CD4-positive, alpha-beta T cell treated with Interleukin-4 for 1 hour (primary cell): ENCODE measurements at regions not wholly inside any gene's neighbourhood (a gene's known extent, or its start where the extent isn't known, plus 50 kb on each side); places are given as distances from the start of the nearest gene placed in this dataset.

ENCODE experiments used
- DNase-seq, 2 donors: peaks; one replicate each; pipeline ENCODE4 v3.0.0-alpha.2; 2020 to 2022

DNA sequence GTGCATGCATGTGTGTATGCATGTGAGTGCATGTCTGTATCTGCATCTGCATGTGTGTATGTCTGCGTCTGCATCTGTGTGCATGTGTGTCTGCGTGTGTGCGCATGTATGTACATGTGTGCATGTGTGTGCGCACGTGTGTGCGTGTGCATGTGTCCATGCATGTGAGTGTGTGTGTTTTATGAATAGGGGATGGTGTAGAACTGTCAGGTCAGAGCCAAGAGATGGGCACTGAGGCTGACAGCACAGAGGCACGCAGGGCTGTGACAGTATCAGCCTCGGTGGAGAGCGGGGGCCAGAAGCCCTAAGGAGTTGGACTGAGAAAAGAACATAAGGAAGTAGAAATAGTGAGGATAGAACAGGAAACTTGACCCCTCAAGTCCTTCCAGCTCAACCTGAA lies 494.0 kb upstream of the MYT1L start:
- DNase-seq, result no peak

DNA sequence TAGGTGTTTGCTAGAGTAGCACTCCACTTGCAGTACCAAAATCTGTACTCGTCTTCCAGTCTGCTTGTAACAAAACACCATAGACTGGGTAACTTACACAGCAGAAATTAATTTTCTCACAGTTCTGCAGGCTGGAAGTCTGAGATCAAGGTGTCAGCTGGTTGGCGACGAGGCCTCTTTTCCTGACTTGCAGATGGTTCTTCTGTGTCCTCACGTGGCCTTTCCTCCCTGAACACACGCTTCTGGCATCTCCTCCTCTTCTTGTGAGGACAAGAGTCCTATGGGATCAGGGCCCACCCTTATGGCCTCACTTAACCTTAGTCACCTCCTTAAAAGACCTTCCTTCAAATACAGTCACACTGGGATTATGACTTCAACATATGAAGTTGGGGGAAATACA lies 493.5 kb upstream of the MYT1L start:
- no peak for DNase-seq

DNA sequence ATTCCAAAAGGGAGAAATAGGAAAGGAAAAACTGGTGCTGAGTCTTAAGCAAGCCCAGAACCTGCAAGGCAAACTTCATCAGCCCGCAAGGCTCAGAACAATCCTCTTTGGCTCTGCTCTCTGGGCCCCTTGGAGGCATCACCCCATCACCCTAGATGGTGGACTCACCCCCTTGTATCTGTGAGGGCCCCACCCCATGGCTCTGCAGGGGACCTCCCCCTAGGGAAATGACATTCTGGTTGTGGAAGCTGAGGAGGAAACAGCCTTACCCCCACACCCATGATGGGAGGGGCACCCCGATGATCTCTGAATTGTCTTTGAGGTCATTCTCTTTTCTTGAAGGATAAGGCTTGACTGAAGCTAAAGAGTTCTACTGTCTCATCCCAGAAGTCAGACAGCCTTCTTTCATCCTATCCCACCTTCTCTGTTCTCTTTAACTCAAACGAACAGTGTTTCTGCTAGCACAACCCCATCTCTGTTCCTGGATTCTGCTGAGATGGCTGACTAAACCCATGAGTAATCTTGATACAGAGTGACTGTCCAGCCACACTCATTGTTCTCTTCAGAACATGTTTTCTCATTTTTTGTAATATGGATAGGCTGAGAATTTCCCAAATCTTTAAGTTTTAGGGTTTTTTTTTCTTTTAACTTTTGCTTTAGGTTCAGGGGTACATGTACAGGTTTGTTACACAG lies 492.1 kb upstream of the MYT1L start:
- DNase-seq, result no peak

DNA sequence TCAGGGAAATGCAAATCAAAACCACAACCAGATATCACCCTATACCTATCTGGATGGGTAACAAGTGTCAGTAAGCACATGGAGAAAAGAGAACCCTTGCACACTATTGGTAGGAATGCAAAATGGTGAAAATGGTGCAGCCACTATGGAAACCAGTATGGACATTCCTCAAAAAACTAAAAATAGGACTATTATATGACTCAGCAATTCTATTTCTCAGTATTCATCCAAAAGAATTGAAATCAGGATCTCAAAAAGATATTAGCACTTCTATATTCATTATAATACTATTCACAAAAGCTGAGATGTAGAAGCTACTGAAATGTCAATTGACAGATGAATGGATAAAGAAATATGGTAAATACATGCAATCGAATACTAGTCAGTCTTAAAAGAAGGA lies 491.1 kb upstream of the MYT1L start:
- DNase-seq, result no peak

DNA sequence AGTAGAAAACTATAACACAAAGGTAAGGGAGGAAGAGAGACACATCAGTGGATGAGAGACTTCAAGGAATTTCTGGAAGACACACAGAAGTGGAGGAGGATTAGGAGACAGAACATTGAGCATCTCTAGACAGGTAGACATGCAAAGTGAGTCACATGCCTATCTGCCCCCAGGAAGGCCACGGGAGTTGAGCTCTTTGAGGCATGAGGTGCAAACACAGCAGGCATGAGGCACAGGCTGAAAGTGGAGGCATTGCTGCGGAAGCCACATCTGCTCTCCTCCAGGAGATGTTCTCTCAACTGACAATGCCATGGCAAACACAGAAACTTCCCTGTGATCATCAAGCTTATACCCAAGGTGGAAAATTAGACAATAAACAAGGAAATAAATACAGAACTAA lies 481.6 kb upstream of the MYT1L start:
- no peak for DNase-seq

DNA sequence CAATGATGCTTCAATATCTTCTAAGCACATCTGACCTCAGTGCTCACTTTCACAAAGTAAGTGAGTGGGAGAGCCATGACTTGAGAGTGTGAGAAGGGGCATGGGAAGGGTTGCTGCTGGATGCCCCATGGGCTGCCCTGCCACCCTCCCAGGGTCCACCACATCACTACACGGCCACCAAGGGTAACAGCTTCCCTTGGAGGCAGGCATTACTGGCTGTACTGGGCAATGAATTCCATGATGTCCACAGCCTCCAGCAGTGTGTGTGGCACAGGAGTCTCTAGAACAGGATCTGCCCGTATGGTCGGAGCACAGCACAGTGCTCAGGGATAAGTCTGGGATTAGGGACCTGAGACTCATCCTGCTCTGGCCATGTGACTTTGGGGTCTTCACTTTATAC lies 481.0 kb upstream of the MYT1L start:
- DNase-seq, result peak in 1 of 2 donors; percentile 5

DNA sequence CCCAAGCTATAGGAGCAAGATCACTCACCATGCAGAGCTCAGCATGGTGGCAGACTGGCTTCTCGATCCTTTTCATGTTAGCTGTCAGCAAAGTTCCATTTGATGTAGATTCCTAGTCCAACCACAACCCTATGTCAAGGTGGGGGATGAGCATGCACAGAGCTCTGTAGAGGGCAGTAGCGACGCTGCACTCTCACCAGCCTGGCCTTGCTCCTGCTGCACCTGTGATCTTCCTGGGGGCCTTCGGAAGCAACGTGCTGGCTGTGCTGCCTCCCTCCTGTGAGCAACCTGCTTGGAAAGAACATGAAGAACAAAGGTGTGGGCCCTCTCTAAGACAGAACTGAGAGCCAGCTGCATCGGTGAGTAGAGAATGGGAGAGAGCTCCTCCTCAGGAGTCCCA lies 479.4 kb upstream of the MYT1L start:
- DNase-seq, result no peak

DNA sequence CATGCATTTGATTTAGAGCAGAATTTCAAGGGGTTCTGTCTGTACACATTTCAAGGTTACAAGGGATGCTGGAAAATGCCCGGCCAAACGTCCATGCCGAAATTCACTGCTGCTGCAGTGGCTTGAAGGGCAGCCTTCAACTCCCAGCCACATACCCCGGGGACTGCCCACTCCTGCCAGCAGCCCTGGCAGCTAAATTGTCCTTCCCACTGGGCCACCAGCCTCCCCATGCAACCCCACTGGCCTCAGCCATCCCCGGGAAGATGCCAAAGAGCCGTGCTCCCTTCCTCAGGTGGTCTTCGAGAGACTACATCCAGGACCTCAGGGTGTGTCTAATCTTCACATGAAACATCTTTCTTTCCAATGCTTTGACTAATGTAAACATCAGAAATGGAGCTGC lies 478.7 kb upstream of the MYT1L start:
- DNase-seq, result no peak

DNA sequence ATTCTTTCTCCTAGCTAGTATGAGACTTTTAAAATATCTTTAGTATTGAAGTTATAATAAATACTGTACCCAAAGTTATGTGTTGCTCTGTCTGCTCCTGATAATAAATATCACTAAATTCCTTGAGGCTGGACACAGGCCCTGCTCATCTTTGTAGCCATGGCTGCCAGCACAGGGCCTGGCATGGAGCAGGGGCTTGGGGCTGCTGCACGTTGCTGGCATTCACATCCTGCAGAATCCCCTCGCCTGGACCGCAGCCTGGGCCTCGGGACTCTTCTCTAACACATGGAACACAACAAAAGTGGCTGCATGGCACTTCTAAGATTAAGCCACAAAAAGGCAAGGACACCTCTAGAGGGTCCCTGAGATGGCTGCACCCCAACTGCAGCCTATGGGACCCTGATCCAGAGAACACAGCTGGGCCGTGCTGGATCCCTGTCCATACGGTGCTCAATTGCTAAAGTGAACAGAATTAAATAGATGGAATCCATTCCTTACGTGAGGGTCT lies 477.5 kb upstream of the MYT1L start:
- no peak for DNase-seq

DNA sequence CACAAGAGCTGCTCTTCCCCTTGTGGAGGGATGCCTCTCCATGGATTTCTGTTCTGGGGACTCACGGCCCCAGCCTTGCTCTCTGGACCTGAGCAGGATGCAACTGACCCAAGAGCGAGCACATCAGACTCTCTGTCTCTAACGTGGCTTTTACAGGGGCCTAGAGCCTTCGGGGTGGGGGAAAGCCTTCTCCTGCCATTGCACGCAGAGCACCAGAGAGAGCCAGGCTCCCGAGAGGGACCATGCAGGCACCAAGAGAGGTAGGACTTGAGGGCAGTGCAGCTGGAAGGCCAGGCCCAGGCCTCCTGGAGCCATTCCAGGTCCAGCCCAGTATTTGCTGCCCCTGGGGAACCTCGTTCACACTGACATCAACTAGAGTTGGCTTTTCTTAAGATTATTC lies 475.6 kb upstream of the MYT1L start:
- DNase-seq, result no peak

DNA sequence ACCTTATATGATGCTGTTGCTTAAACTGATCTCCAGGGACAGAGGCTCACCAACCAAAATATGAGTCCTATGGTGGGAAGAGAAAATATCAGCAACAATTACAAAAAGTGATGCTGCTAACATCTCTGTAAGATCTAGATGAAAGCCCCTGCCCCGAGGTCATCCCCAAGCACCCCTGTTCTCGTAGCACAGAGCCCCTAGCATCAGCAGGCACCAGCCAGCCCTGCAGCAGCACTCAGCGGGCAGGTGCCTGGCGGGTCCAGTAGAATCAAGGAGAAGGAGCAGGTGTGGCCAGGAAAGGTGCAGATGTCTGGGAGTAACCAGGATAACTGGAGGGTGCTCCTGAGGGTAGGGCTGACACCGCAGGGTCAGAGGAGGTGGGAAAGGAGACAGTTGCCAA lies 474.2 kb upstream of the MYT1L start:
- no peak for DNase-seq

DNA sequence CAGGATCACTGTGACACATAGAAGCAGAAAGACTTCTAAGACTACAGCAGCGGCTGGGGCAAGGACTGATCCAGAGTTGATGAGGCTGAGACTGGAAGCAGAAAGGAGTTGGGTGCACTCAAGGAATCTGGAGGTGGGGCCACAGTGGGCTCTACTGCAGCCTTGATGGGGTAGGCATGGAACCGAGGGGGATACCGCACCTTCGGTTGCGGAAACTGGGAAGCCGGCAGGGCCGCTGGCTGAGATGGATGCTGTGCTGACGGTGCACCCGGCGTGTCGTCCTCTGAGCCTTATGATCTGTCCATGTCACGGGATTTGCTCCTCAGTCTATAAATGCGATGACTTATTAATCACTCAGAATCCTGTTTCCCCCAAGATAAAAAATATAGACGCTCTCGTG lies 473.5 kb upstream of the MYT1L start:
- DNase-seq, result no peak

DNA sequence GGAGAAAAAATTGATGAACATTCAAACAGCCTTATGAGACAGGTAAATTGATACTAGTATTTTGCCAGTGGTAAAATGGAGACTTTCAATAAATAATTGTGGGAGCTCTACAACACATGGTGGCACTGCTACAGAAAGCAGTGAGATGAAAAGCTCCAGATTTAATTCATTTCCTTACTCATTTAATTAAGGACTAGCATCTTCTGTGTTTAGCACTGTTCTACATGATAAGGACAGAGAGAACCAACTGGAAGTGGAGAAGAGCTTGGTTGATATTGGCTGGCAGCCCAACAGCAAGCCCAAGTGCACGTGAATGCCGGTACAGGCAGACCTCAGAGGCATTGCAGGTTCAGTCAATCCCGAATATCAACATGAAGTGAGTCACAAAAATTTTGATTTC lies 470.4 kb upstream of the MYT1L start:
- DNase-seq, result no peak

DNA sequence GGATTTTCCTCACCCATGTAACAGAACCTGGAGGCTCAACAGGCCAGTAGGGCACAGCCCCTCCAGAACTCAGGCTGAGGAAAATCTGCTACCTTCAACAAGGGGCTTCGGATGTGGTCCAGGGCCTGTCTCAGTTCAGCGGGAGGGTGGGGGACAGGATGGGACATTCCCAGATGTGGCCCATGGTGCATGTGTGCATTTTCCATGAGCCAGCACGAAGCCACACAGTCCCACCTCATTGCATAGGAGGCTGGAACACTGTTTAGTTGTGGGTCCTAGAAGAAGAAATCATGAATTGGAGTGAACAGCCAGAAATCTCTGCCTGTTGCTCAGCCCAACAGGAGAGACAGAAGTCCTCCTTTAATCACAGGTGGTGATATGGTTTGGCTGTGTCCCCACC lies 469.6 kb upstream of the MYT1L start:
- DNase-seq, result no peak

DNA sequence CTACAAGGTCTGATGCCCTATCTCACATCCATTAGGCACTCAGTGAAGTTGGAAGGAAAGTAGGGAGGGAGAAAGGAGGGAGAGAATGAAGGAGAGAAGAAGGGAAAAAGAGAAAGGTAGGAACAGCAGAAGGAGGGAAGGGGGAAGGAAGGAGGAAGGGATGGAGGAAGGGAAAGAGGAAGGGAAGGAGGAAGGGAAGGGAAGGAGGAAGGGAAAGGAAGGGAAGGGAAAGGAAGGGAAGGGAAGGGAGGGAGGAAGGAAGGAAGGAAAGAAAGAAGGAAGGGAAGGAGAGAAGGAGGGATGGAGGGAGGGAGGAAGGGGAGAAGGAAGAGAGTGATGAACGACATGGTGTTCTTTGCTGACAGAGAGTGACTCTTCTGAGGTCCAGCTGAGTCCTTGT lies 468.9 kb upstream of the MYT1L start:
- no peak for DNase-seq

DNA sequence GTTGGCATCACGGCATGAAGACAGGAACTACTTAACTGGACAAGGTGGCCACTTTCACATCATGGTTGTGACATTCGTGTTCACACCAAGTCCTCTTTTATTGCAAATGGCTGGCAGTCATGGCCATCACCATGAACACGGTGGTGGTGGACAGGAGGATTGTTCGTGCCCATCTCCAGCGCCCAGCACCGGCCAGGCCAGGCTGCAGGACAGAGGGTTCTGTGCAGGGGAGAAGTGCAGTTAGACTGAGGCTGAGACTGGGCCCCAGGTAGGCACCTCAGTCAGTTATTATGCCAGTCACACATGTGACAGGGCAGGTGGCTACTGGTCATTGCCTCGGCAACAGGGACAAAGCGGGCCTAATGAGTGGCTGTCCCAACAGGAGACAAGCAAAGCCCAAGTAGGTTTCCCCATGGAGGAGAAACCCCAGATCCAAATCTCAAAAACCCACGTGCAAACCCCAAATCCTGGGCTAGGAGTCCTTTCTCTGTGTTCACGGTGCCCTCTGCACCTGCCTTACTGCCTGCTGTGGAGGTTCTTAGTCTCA lies 468.1 kb upstream of the MYT1L start:
- DNase-seq, result no peak

DNA sequence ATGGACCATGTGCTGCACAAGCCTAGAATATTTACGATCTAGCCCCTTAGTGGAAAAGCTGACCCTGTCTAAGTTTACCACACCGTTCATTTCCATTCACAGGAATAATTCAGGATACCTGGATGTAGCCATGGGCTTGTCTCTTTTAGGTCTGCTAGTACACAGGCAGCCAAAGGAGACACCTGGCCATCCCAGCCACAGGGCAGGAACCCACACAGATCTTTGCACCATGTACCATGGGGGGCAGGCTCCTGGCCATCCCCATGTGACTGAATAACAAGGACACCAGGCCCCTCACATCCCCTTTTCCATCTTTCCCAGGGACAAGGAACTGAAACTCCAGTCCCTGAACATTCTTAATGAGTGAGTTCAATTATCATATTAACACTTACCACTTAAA lies 467.3 kb upstream of the MYT1L start:
- DNase-seq, result no peak

DNA sequence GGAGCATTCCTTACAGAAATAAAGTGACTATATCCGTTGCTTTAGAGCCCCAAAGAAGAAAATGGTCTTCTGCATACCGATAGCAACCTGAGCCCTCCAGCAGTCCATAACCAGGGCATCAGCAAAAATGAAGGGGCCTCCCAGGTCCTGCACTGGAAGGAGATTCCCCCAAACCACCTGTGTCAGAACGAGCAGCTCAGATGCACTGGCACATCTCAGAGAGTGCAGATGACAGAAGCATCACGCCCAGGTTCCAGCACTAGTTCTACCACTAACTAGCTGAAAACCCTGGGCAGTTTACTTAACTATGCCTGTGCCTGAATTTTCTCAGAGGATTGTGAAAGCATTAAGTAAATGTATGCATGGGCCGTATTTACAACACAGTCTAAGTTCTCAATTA lies 466.7 kb upstream of the MYT1L start:
- DNase-seq, result no peak

DNA sequence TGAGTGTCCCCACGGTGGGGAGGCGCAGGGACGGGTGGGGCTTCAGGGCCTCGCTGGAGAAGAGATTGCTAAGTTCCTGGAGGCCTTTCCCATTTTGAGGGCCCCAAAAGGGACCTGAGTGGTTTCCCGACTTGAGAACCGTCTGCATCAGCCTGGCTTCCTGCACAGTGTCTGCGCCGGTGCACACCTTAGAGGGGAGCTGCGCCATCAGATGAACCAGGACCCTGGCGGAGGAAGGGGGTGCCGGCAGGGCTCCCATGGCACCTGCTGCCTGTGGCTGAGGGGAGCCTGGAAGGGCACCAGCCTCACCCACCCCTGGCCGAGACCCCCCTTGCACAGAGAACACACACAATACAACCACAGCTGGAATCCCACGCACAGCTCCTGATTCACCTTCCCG lies 465.1 kb upstream of the MYT1L start:
- DNase-seq, result no peak

DNA sequence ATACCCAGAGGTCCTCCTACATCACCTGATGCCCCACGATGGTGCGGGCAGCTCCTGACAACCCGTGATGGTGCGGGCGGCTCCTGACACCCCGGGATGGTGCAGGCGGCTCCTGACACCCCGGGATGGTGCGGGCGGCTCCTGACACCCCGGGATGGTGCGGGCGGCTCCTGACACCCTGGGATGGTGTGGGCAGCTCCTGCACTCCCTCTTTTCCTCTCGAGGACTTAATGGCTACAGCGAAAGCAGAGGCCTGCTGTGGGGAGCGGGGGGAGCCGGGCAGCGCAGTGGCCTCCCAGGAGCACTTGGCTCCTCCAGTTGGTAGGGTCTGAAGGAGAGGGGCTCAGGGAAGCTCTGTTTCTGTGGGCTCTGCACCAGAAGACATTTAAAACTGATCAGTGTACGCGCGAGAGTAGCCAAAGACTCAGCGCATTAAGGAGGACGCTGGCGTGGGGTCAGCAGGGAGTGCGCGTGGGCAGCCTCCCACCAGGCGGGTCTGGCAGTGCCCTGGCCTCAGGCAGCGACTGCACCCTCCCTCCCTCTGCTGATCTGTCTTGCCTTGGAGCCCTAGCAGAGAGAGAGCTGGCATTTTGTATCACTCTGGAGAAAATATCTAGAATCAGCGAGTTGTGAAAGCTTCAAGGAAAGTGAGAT lies 464.5 kb upstream of the MYT1L start:
- DNase-seq, result no peak

DNA sequence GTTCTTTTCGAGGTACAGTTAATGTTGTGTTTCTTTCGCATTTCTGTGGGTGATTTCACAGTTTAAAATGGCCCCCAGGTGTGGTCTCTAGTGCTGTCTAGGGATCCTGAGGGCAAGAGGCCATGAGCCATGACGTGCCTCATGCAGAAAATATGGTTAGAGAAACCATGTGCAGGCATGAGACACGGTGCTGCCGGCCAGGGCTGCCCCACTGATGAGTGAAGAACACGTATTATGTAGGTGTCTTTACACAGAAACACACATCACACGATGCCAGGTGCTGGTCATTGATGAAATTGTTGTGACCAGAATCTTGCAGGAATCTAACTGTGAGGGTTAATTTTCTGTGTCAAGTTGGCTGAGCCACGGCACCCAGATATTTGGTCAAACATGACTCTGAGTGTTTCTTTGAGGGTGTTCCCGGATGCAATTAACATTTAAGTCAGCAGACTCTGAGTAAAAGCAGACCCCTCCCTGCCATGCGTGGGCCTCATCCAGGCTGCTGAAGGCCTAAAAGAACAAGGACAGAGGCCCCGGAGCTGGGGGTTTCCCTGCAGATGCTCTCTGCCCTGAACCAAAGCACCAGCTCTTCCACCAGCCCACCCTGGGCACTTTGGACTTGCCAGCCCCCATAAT lies 463.0 kb upstream of the MYT1L start:
- DNase-seq, result no peak

DNA sequence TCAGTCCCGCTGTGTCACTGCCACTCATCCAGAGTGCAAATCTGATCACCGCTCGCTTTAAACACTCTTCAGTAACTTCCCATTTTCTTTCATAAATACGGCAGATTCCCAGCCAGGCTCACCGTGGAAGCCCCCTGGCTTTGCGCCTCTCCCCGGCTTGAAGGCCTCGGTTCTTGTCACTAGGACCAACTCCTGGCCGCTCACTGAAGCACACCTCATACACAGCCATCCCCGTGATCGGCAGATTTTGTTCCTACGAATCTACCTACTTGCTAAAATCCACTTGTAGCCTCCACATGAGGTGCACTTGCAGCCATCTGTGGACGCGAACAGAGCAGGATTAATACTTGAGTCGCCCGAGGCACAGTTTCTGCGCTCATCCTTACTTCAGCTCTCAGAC lies 462.4 kb upstream of the MYT1L start:
- no peak for DNase-seq

DNA sequence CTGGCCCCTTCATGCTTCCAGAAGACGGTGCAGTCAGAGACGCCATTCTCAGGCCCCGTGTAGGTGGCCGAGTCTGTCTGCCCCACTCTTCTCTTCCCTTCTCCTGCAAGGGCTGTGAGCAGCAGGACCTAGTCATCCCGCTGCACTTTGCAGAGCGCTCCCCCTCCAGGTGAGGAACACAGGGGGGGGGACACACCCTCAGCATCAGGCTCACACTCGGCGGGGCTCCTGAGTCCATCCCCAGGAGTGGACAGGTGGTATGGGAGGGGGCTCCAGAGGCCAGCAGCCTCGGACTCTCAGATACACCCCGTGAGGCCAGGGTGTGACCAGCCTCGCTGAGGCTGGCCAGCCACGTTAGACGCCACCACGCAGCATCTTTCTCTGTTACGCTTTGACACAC lies 460.5 kb upstream of the MYT1L start:
- DNase-seq, result no peak

DNA sequence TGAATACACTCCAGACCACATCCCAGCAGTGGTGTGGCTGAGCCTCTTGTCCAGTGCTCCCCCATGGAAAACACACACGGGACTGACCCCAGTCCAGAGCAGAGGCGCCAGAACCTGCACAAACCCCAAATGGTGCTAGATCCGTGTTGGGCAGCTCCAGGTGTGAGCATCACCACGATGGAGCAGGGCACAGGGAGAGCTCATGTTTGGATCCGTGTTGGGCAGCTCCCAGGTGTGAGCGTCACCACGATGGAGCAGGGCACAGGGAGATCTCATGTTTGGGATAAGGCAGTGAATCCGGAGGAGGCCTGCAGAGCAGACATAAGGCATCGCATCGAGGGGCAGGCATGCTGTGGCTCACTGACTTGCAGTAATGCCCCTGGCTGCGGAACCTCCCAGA lies 460.0 kb upstream of the MYT1L start:
- DNase-seq, result no peak
